Sigmoid colon (tissue), 3 donors: ENCODE measurements at regions not wholly inside any gene's neighbourhood (a gene's known extent, or its start where the extent isn't known, plus 50 kb on each side); places are given as distances from the start of the nearest gene placed in this dataset.

Source experiments
- CTCF ChIP-seq, 4 experiments: fragments of 450-650 bp in 3 of 4; fragments of 200-600 bp in 1 of 4; IDR thresholded peaks; one replicate each; pipeline ENCODE4 v1.5.1; 2016 to 2019; ENCODE audit warnings: antibody characterized with exemption in 4 of 4, mild to moderate bottlenecking in 3 of 4, moderate library complexity in 2 of 4
- POLR2A ChIP-seq, 2 donors: fragments of 450-650 bp; IDR thresholded peaks; one replicate each; pipeline ENCODE4 v1.6.1; 2016; ENCODE audit warnings: antibody characterized with exemption in 2 of 2, mild to moderate bottlenecking in 2 of 2, moderate library complexity in 2 of 2

DNA sequence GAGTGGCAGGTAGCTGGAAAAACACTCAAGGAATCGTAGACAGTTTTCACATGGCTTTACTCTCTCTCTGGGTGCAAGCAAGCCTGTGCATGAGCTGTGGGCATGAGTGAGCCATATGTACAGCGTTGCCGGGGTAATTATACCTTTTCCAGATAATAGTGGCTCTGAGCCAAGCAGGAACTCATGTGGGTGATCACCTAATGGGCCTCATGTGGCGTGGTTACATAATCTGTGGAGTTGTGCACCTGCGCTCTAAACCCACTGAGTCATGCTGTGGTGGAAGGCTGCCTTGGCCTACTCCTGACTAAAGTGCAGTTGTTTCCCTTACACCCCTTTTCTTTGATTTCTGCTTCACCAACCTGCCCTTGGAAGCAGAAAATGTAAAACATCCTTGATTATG is 1564.5 kb upstream of the PCDH10 start:
- TF ChIP-seq POLR2A (IDR thresholded peaks at IDR 0.05) (no peak), CTCF (IDR thresholded peaks at IDR 0.05) (no peak)
